ENCODE measurements at regions not wholly inside any gene's neighbourhood (a gene's known extent, or its start where the extent isn't known, plus 50 kb on each side); places are given as distances from the start of the nearest gene placed in this dataset.

DNA sequence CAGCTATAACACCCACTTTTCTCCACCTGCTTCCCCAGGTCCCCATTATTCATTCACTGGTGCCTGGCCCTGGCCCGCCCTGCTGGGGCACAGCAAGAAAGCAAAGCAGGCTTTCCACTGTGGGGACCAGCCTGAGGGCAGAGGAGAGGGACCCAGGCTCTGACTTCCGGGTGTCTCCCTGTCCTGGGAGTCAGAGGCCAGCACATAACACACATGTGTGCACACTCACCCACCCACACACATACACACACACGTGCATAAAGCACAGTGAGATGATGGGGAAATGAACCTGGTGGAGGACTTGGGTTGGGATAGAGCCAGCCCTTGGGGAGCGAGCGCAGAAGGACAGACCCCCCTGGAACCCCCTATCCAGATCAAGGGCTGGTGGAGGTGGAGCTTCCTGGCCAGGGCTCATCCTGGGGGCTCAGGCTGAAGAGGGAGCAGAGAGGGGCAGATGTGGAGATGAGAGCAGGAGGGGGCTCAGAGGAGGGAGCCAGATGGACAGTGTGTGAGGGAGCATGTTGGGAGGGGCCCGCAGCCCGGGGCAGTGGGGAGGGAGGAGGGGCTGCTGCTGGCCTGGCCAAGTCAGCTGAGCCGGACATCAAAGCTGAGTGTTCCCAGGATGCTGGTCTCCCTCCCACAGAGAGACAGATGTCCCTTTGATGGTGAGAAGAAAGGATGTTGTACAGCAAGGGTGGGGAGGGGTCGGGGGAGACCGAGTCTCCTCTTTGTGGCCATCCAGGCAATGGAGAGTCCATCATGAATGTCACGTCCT is 78.2 kb downstream of the LINGO1 start (continued):
- no peak for TF ChIP-seq THRA (IDR thresholded peaks at IDR 0.05)
- TF ChIP-seq MTA1 (IDR thresholded peaks at IDR 0.05; ENCODE audit: borderline replicate concordance): no peak
- no peak for TF ChIP-seq HMGN3 (IDR thresholded peaks at IDR 0.05; ENCODE audit: borderline replicate concordance, extremely low read depth, insufficient read length, low read depth, low read length)
- no peak for TF ChIP-seq ZC3H11A (IDR thresholded peaks at IDR 0.05; ENCODE audit: low read depth, low read length)

- DNase-seq (ENCODE audit: extremely low read depth in 1 of 4, low spot score in 3 of 4) (no peak), ATAC-seq (no peak), FAIRE-seq (no peak)
- no peak overlapping the region for H3K9ac ChIP-seq (ENCODE audit: insufficient read depth in 1 of 2, low read depth in 2 of 2, low read length in 2 of 2)
- WGBS (ENCODE audit: insufficient coverage, low coverage, missing lambda C conversion rate): 12% methylated on average over 6 of the region's 6 CpGs
- BruUV-seq (replicated peaks): no TSS peak
- ChIA-PET CTCF (ENCODE audit: low intra/inter-chr PET ratio) (no interaction called here), POLR2A (no interaction called here)
- no peak overlapping the region for H3K4me2 ChIP-seq (ENCODE audit: insufficient read depth, low read length)
- H2AFZ ChIP-seq (ENCODE audit: low read depth, low read length): no peak overlapping the region
- intact Hi-C loops (cut with micrococcal nuclease) (no loop called here), in situ Hi-C loops (cut with MboI) (no loop called here)
- H3K4me3 ChIP-seq: no peak overlapping the region
- H3K27me3 ChIP-seq (ENCODE audit: control insufficient read depth in 2 of 2, insufficient read depth in 2 of 2, low read length in 2 of 2): peaks cover 0 to 15% of the 10 kb centered on the region in 2 experiments; a peak in 3 of 5 replicates
- H3K4me1 ChIP-seq (replicated peaks in 1 of 2; ENCODE audit: control insufficient read depth in 2 of 2, insufficient read depth in 2 of 2, low read length in 2 of 2): peaks cover 12 to 13% of the 10 kb centered on the region in 2 experiments; a peak in 4 of 5 replicates
- no peaks in the 10 kb centered on the region for H3K36me3 ChIP-seq (ENCODE audit: control insufficient read depth, insufficient read depth, low read length)
- H3K27ac ChIP-seq (ENCODE audit: extremely low read depth, low read depth, low read length): no peak overlapping the region
- peaks cover 4% of the 10 kb centered on the region; the same call in 1 of the 2 replicates for H4K20me1 ChIP-seq (replicated peaks; ENCODE audit: control insufficient read depth, insufficient read depth, low read length)
- H3K79me2 ChIP-seq (ENCODE audit: control insufficient read depth, insufficient read depth, low read length): no peaks in the 10 kb centered on the region
- H3K9me1 ChIP-seq (ENCODE audit: control insufficient read depth, insufficient read depth, low read length): no peaks in the 10 kb centered on the region
- H3K9me3 ChIP-seq (replicated peaks; ENCODE audit: control insufficient read depth, insufficient read depth, low read depth, low read length): no peaks in the 10 kb centered on the region
- no peak for TF ChIP-seq ZKSCAN1 (IDR thresholded peaks at IDR 0.05; ENCODE audit: low read depth, low read length)
- TF ChIP-seq KLF10 (CRISPR knock-in tag; IDR thresholded peaks at IDR 0.05): no peak
- no peak for TF ChIP-seq ZNF584 (CRISPR knock-in tag; IDR thresholded peaks at IDR 0.05; ENCODE audit: low read depth)
- no peak for TF ChIP-seq SRF (CRISPR knock-in tag; IDR thresholded peaks at IDR 0.05)
- TF ChIP-seq ZNF668 (CRISPR knock-in tag; IDR thresholded peaks at IDR 0.05): no peak
- TF ChIP-seq SRSF3 (IDR thresholded peaks at IDR 0.05; ENCODE audit: insufficient read depth, low read length): no peak
- no peak for TF ChIP-seq HCFC1 (IDR thresholded peaks at IDR 0.05; ENCODE audit: low read depth, low read length)
- TF ChIP-seq, protein P1, sequence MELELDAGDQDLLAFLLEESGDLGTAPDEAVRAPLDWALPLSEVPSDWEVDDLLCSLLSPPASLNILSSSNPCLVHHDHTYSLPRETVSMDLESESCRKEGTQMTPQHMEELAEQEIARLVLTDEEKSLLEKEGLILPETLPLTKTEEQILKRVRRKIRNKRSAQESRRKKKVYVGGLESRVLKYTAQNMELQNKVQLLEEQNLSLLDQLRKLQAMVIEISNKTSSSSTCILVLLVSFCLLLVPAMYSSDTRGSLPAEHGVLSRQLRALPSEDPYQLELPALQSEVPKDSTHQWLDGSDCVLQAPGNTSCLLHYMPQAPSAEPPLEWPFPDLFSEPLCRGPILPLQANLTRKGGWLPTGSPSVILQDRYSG (tag; conservative IDR thresholded peaks at IDR 0.05; ENCODE audit: low read depth): no peak
- no peak for TF ChIP-seq ZBTB11 (CRISPR knock-in tag; IDR thresholded peaks at IDR 0.05)
- TF ChIP-seq HDAC6 (IDR thresholded peaks at IDR 0.05; ENCODE audit: low read depth, low read length): no peak
- no peak for TF ChIP-seq MTA3 (IDR thresholded peaks at IDR 0.05; ENCODE audit: borderline replicate concordance)
Measured at GRCh38 chr15:77553695-77554094, 79.0 kb downstream of the LINGO1 start.

All from K562 (cell line).